22Rv1 (cell line): ENCODE measurements at regions not wholly inside any gene's neighbourhood (a gene's known extent, or its start where the extent isn't known, plus 50 kb on each side); places are given as distances from the start of the nearest gene placed in this dataset.
"Not testable (repeated sequence)": the region's sequence is repeated elsewhere in the genome, so short reads cannot be mapped to it uniquely, and the experiment has no call there.

ENCODE experiments used
- ZFX ChIP-seq: fragments of 450-650 bp; IDR thresholded peaks from 2 replicates; pipeline ENCODE4 v1.6.1; 2017; ENCODE audit warnings: antibody characterized with exemption, borderline replicate concordance
- TF ChIP-seq, protein P1 (sequence below): fragments of 450-650 bp; IDR thresholded peaks from 2 replicates; pipeline ENCODE4 v1.5.1; 2017; ENCODE audit warnings: mild to moderate bottlenecking

DNA sequence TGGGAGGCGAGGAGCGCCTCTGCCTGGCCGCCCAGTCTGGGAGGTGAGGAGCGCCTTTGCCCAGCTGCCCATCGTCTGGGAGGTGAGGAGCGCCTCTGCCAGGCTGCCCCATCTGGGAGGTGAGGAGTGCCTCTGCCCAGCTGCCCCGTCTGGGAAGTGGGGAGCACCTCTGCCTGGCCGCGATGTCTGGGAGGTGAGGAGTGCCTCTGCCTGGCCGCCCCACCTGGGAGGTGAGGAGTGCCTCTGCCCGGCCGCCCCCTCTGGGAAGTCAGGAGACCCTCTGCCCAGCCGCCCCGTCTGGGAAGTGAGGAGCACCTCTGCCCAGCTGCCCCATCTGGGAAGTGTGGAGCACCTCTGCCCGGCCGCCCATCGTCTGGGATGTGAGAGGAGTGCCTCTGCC, 229.0 kb upstream of the POTED start:
- TF ChIP-seq, protein P1, sequence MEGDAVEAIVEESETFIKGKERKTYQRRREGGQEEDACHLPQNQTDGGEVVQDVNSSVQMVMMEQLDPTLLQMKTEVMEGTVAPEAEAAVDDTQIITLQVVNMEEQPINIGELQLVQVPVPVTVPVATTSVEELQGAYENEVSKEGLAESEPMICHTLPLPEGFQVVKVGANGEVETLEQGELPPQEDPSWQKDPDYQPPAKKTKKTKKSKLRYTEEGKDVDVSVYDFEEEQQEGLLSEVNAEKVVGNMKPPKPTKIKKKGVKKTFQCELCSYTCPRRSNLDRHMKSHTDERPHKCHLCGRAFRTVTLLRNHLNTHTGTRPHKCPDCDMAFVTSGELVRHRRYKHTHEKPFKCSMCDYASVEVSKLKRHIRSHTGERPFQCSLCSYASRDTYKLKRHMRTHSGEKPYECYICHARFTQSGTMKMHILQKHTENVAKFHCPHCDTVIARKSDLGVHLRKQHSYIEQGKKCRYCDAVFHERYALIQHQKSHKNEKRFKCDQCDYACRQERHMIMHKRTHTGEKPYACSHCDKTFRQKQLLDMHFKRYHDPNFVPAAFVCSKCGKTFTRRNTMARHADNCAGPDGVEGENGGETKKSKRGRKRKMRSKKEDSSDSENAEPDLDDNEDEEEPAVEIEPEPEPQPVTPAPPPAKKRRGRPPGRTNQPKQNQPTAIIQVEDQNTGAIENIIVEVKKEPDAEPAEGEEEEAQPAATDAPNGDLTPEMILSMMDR: not testable (repeated sequence)
- TF ChIP-seq ZFX: not testable (repeated sequence)
